ENCODE measurements at regions not wholly inside any gene's neighbourhood (a gene's known extent, or its start where the extent isn't known, plus 50 kb on each side); places are given as distances from the start of the nearest gene placed in this dataset.
A peak's percentile ranks its signal among the peaks of the same experiment; 100 is the strongest.

DNA sequence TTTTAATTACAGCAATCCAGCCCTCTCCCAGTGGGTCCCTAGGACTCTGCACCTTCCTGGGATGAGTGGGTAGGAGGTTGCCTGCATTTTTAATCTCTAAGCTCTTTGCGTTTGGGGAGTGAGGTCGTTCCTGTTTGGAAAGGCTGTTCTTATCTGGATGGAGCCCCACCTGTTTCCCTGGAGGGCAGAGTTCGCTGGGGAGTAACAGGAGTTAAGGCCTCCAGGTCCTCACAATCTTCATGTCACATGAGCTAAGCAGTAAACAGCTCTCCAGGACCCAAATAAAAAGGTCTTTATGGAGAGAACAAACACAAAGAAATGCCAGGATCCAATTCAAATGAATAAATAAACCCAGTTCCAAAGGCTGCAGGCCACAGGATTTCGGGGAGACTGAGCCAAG is 56.0 kb upstream of the RFLNA start (continued):
- TF ChIP-seq, protein P1, sequence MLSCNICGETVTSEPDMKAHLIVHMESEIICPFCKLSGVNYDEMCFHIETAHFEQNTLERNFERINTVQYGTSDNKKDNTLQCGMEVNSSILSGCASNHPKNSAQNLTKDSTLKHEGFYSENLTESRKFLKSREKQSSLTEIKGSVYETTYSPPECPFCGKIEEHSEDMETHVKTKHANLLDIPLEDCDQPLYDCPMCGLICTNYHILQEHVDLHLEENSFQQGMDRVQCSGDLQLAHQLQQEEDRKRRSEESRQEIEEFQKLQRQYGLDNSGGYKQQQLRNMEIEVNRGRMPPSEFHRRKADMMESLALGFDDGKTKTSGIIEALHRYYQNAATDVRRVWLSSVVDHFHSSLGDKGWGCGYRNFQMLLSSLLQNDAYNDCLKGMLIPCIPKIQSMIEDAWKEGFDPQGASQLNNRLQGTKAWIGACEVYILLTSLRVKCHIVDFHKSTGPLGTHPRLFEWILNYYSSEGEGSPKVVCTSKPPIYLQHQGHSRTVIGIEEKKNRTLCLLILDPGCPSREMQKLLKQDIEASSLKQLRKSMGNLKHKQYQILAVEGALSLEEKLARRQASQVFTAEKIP (CRISPR knock-in tag; IDR thresholded peaks at IDR 0.05; ENCODE audit: borderline replicate concordance) = no peak
- TF ChIP-seq BCL6 (CRISPR knock-in tag; IDR thresholded peaks at IDR 0.05) (0 out of 2 replicates have a peak, but pooled peaks have one; percentile 13), HNF4G (IDR thresholded peaks at IDR 0.05; ENCODE audit: borderline replicate concordance, low read depth, low read length) (peak; percentile 27; the same call in 1 of the 2 replicates), HNF4G (CRISPR knock-in tag; IDR thresholded peaks at IDR 0.05; ENCODE audit: borderline replicate concordance, low read depth) (no peak)
- TF ChIP-seq, protein P2, sequence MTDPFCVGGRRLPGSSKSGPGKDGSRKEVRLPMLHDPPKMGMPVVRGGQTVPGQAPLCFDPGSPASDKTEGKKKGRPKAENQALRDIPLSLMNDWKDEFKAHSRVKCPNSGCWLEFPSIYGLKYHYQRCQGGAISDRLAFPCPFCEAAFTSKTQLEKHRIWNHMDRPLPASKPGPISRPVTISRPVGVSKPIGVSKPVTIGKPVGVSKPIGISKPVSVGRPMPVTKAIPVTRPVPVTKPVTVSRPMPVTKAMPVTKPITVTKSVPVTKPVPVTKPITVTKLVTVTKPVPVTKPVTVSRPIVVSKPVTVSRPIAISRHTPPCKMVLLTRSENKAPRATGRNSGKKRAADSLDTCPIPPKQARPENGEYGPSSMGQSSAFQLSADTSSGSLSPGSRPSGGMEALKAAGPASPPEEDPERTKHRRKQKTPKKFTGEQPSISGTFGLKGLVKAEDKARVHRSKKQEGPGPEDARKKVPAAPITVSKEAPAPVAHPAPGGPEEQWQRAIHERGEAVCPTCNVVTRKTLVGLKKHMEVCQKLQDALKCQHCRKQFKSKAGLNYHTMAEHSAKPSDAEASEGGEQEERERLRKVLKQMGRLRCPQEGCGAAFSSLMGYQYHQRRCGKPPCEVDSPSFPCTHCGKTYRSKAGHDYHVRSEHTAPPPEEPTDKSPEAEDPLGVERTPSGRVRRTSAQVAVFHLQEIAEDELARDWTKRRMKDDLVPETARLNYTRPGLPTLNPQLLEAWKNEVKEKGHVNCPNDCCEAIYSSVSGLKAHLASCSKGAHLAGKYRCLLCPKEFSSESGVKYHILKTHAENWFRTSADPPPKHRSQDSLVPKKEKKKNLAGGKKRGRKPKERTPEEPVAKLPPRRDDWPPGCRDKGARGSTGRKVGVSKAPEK (CRISPR knock-in tag; IDR thresholded peaks at IDR 0.05; ENCODE audit: borderline replicate concordance) = no peak

DNA sequence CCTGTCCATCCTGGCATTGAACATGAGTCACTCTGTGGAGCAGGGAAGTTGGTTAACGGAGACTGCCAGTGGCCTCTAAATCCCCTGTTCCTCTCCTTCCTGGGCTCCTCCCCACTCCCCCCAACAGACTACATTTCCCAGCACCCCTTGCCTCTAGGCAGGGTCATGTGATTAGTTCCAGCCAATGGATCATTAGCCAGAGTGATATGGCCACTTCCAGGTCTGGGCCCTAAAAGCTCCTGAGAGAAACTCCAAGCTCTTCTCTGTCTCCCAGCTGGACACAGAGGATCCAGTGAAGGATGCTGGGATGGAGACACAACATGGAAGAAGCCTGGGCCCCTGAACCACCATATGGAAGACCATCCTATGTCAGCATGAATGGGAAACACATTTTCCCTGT is 54.4 kb upstream of the RFLNA start:
- ATAC-seq = peak; percentile 73
- Histone ChIP-seq H3K27ac (ENCODE audit: extremely low read length, insufficient read depth, low read length) (no peak overlapping the region), H3K9me3 (ENCODE audit: low read length) (no peaks in the 10 kb centered on the region), H3K4me3 (replicated peaks in 1 of 3; ENCODE audit: insufficient read depth in 1 of 3, low read depth in 2 of 3, low read length in 3 of 3) (no peak overlapping the region), H3K36me3 (replicated peaks in 1 of 2; ENCODE audit: control insufficient read depth in 1 of 2, insufficient read depth in 2 of 2, low read length in 2 of 2) (no peaks in the 10 kb centered on the region), H3K4me2 (ENCODE audit: low read depth, low read length) (no peak overlapping the region), H2AFZ (ENCODE audit: low read length) (no peak overlapping the region), H3K4me1 (ENCODE audit: insufficient read depth, low read length) (peaks cover 38% of the 10 kb centered on the region), H3K79me2 (ENCODE audit: insufficient read depth, low read length) (no peaks in the 10 kb centered on the region), H4K20me1 (ENCODE audit: insufficient read depth, low read length) (no peaks in the 10 kb centered on the region), H3K27me3 (ENCODE audit: control insufficient read depth in 1 of 2, insufficient read depth in 2 of 2, low read length in 2 of 2) (0 out of 5 replicates have a peak, but pooled peaks cover 0 to 2% of the 10 kb centered on the region in 2 experiments), H3K9ac (ENCODE audit: insufficient read depth, low read depth, low read length) (no peak overlapping the region)
- in situ Hi-C loops (cut with HindIII; ENCODE audit: extremely low pct_ligation_motif_present, low pct_unique_long_range_greater_than_20kb) (no loop called here), intact Hi-C loops (cut with micrococcal nuclease; ENCODE audit: unreplicated experiment) (no loop called here)
- ChIA-PET CTCF (ENCODE audit: low intra/inter-chr PET ratio, low total read pairs) (no interaction called here), POLR2A (no interaction called here)
- no TSS peak for BruUV-seq (replicated peaks)
- FAIRE-seq = no peak
- WGBS (ENCODE audit: low lambda C conversion rate) = 71% methylated on average over 1 of the region's 1 CpG
- no peak for DNase-seq (ENCODE audit: low spot score)
- TF ChIP-seq ELF1 (CRISPR knock-in tag; IDR thresholded peaks at IDR 0.05) (peak; percentile 47; the same call in 1 of the 2 replicates), KLF13 (CRISPR knock-in tag; IDR thresholded peaks at IDR 0.05) (no peak), ZNF557 (CRISPR knock-in tag; IDR thresholded peaks at IDR 0.05) (no peak), MEIS2 (CRISPR knock-in tag; IDR thresholded peaks at IDR 0.05) (no peak), ZFX (CRISPR knock-in tag; IDR thresholded peaks at IDR 0.05; ENCODE audit: low read depth) (peak; percentile 30), THAP11 (CRISPR knock-in tag; IDR thresholded peaks at IDR 0.05) (peak; percentile 96), ZNF678 (CRISPR knock-in tag; IDR thresholded peaks at IDR 0.05) (no peak), ZNF143 (CRISPR knock-in tag; IDR thresholded peaks at IDR 0.05) (peak; percentile 87), NFYC (CRISPR knock-in tag; IDR thresholded peaks at IDR 0.05) (peak; percentile 70)
- TF ChIP-seq, protein P3, sequence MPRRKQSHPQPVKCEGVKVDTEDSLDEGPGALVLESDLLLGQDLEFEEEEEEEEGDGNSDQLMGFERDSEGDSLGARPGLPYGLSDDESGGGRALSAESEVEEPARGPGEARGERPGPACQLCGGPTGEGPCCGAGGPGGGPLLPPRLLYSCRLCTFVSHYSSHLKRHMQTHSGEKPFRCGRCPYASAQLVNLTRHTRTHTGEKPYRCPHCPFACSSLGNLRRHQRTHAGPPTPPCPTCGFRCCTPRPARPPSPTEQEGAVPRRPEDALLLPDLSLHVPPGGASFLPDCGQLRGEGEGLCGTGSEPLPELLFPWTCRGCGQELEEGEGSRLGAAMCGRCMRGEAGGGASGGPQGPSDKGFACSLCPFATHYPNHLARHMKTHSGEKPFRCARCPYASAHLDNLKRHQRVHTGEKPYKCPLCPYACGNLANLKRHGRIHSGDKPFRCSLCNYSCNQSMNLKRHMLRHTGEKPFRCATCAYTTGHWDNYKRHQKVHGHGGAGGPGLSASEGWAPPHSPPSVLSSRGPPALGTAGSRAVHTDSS (CRISPR knock-in tag; conservative IDR thresholded peaks at IDR 0.05) = no peak
- TF ChIP-seq, protein P4, sequence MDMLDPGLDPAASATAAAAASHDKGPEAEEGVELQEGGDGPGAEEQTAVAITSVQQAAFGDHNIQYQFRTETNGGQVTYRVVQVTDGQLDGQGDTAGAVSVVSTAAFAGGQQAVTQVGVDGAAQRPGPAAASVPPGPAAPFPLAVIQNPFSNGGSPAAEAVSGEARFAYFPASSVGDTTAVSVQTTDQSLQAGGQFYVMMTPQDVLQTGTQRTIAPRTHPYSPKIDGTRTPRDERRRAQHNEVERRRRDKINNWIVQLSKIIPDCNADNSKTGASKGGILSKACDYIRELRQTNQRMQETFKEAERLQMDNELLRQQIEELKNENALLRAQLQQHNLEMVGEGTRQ (IDR thresholded peaks at IDR 0.05; ENCODE audit: low read depth, low read length) = no peak
- TF ChIP-seq, protein P4 (CRISPR knock-in tag; IDR thresholded peaks at IDR 0.05; ENCODE audit: borderline replicate concordance) = peak; percentile 79; the same call in 1 of the 2 replicates
